Liver (tissue), 7 donors: ENCODE measurements at regions not wholly inside any gene's neighbourhood (a gene's known extent, or its start where the extent isn't known, plus 50 kb on each side); places are given as distances from the start of the nearest gene placed in this dataset.
"Not testable (repeated sequence)": the region's sequence is repeated elsewhere in the genome, so short reads cannot be mapped to it uniquely, and the experiment has no call there.

Source experiments
- DNase-seq: peaks from one replicate; pipeline ENCODE4 v3.0.0-alpha.2; 2017; ENCODE audit warnings: low spot score
- H3K27ac ChIP-seq, 2 donors: one replicate each; pipeline ENCODE4 v1.7.0; 2013; ENCODE audit warnings: inconsistent platforms in 2 of 2, low read length in 2 of 2, control low read depth in 1 of 2, low read depth in 1 of 2, mild to moderate bottlenecking in 1 of 2
- H3K27me3 ChIP-seq, 4 donors: one replicate each; pipeline versions ENCODE4 v1.6.1 to v1.7.0; 2013; ENCODE audit warnings: low read length in 3 of 4, inconsistent platforms in 1 of 4, mild to moderate bottlenecking in 1 of 4, moderate library complexity in 1 of 4; ENCODE audit not compliant: control insufficient read depth in 4 of 4, insufficient read depth in 4 of 4
- H3K36me3 ChIP-seq, 4 donors: one replicate each; pipeline versions ENCODE4 v1.6.1 to v1.7.0; 2013; ENCODE audit warnings: low read length in 3 of 4, mild to moderate bottlenecking in 3 of 4, low read depth in 1 of 4, moderate library complexity in 1 of 4; ENCODE audit not compliant: control insufficient read depth in 4 of 4, insufficient read depth in 3 of 4
- H3K4me1 ChIP-seq, 4 donors: one replicate each; pipeline versions ENCODE4 v1.6.1 to v1.7.0; 2013; ENCODE audit warnings: low read length in 3 of 4, mild to moderate bottlenecking in 3 of 4, moderate library complexity in 1 of 4; ENCODE audit not compliant: control insufficient read depth in 4 of 4, insufficient read depth in 4 of 4
- H3K4me3 ChIP-seq, 3 donors: one replicate each; pipeline versions ENCODE4 v1.6.1 to v1.7.0; 2013; ENCODE audit warnings: low read length in 3 of 3, control low read depth in 1 of 3, low read depth in 1 of 3, mild to moderate bottlenecking in 1 of 3
- H3K9ac ChIP-seq, 2 donors: one replicate each; pipeline ENCODE4 v1.7.0; 2013; ENCODE audit warnings: low read length in 2 of 2, mild to moderate bottlenecking in 2 of 2, moderate library complexity in 2 of 2, control low read depth in 1 of 2, low read depth in 1 of 2
- H3K9me3 ChIP-seq, 4 donors: one replicate each; pipeline versions ENCODE4 v1.6.1 to v1.7.0; 2013; ENCODE audit warnings: low read length in 3 of 4; ENCODE audit not compliant: control insufficient read depth in 4 of 4
- EGR1 ChIP-seq, 2 donors: IDR thresholded peaks; 2 replicates each; pipeline ENCODE4 v1.6.1; 2016 to 2018; ENCODE audit warnings: antibody characterized with exemption in 2 of 2, low read depth in 2 of 2
- FOXA2 ChIP-seq: IDR thresholded peaks from 2 replicates; pipeline ENCODE4 v1.6.1; 2016; ENCODE audit warnings: antibody characterized with exemption
- GABPA ChIP-seq, 2 donors: IDR thresholded peaks in 1 of 2; conservative IDR thresholded peaks in 1 of 2; 2 replicates each; pipeline ENCODE4 v1.6.1; 2016; ENCODE audit warnings: antibody characterized with exemption in 2 of 2, mild to moderate bottlenecking in 1 of 2, moderate library complexity in 1 of 2
- HNF4A ChIP-seq, 2 donors: conservative IDR thresholded peaks; 2 replicates each; pipeline ENCODE4 v1.6.1; 2016; ENCODE audit warnings: antibody characterized with exemption in 2 of 2, mild to moderate bottlenecking in 2 of 2
- HNF4G ChIP-seq: IDR thresholded peaks from 2 replicates; pipeline ENCODE4 v1.6.1; 2016; ENCODE audit warnings: antibody characterized with exemption
- JUND ChIP-seq, 2 donors: IDR thresholded peaks; 2 replicates each; pipeline ENCODE4 v1.6.1; 2016; ENCODE audit warnings: antibody characterized with exemption in 2 of 2
- NR2F2 ChIP-seq: IDR thresholded peaks from 2 replicates; pipeline ENCODE4 v1.6.1; 2016; ENCODE audit warnings: antibody characterized with exemption
- REST ChIP-seq: IDR thresholded peaks from 2 replicates; pipeline ENCODE4 v1.6.1; 2016; ENCODE audit warnings: antibody characterized with exemption, mild to moderate bottlenecking
- RXRA ChIP-seq, 2 donors: IDR thresholded peaks; 2 replicates each; pipeline ENCODE4 v1.6.1; 2017 to 2018; ENCODE audit warnings: antibody characterized with exemption in 2 of 2, mild to moderate bottlenecking in 1 of 2
- YY1 ChIP-seq: IDR thresholded peaks from 2 replicates; pipeline ENCODE4 v1.6.1; 2016; ENCODE audit warnings: antibody characterized with exemption, mild to moderate bottlenecking
- WGBS: extraction: QIAGEN DNeasy Blood & Tissue Kit; methylation state at CpG from one replicate; pipeline ENCODE4 v1.1.7; 2013; 5-methylcytosine and 5-hydroxymethylcytosine counted together
- TF ChIP-seq, protein P1 (sequence below): IDR thresholded peaks from 2 replicates; pipeline ENCODE4 v1.6.1; 2016; ENCODE audit warnings: antibody characterized with exemption
- TF ChIP-seq, protein P2 (sequence below): IDR thresholded peaks from 2 replicates; pipeline ENCODE4 v1.6.1; 2016; ENCODE audit warnings: antibody characterized with exemption
- TF ChIP-seq, protein P3 (sequence below): IDR thresholded peaks from 2 replicates; pipeline ENCODE4 v1.6.1; 2016; ENCODE audit warnings: antibody characterized with exemption
- donor health status: healthy.
- donor health status: healthy.
- donor health status: healthy.
- donor health status: healthy.

- WGBS: 87% methylated on average over 6 of the region's 6 CpGs
Observed at GRCh38 chr14:89688507-89689211, 265.9 kb downstream of the EFCAB11 start.

GRCh38 chr14:89687129-89687528 is 267.4 kb downstream of the EFCAB11 start:
- not testable (repeated sequence) for H3K4me3 ChIP-seq, H3K27me3 ChIP-seq, H3K36me3 ChIP-seq, DNase-seq, H3K9me3 ChIP-seq, H3K9ac ChIP-seq, H3K4me1 ChIP-seq, H3K27ac ChIP-seq
- WGBS: 59% methylated on average over 3 of the region's 3 CpGs

More at GRCh38 chr14:89688507-89689211, 265.9 kb downstream of the EFCAB11 start:
- TF ChIP-seq YY1: no peak
- TF ChIP-seq HNF4A (conservative IDR thresholded peaks at IDR 0.05): no peak
- TF ChIP-seq EGR1 (IDR thresholded peaks at IDR 0.05; ENCODE audit: low read depth in 2 of 2): no peak
- TF ChIP-seq, protein P1, sequence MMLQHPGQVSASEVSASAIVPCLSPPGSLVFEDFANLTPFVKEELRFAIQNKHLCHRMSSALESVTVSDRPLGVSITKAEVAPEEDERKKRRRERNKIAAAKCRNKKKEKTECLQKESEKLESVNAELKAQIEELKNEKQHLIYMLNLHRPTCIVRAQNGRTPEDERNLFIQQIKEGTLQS: no peak
- no peak for TF ChIP-seq GABPA (IDR thresholded peaks at IDR 0.05 in 1 of 2, conservative IDR thresholded peaks at IDR 0.05 in 1 of 2)
- TF ChIP-seq, protein P2, sequence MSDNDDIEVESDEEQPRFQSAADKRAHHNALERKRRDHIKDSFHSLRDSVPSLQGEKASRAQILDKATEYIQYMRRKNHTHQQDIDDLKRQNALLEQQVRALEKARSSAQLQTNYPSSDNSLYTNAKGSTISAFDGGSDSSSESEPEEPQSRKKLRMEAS: no peak
- TF ChIP-seq, protein P3, sequence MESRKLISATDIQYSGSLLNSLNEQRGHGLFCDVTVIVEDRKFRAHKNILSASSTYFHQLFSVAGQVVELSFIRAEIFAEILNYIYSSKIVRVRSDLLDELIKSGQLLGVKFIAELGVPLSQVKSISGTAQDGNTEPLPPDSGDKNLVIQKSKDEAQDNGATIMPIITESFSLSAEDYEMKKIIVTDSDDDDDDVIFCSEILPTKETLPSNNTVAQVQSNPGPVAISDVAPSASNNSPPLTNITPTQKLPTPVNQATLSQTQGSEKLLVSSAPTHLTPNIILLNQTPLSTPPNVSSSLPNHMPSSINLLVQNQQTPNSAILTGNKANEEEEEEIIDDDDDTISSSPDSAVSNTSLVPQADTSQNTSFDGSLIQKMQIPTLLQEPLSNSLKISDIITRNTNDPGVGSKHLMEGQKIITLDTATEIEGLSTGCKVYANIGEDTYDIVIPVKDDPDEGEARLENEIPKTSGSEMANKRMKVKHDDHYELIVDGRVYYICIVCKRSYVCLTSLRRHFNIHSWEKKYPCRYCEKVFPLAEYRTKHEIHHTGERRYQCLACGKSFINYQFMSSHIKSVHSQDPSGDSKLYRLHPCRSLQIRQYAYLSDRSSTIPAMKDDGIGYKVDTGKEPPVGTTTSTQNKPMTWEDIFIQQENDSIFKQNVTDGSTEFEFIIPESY: no peak
- TF ChIP-seq RXRA (IDR thresholded peaks at IDR 0.05): no peak
- TF ChIP-seq NR2F2: no peak
- no peak for TF ChIP-seq JUND (IDR thresholded peaks at IDR 0.05)
- TF ChIP-seq HNF4G: no peak
- no peak for TF ChIP-seq FOXA2
- no peak for TF ChIP-seq REST
- no peak for DNase-seq
- H3K9ac ChIP-seq: no peak overlapping the region
- no peaks in the 10 kb centered on the region for H3K36me3 ChIP-seq
- H3K4me3 ChIP-seq: no peak overlapping the region
- H3K27ac ChIP-seq: no peak overlapping the region
- peaks cover 0 to 4% (median 0%) of the 10 kb centered on the region in 4 donors for H3K4me1 ChIP-seq
- no peaks in the 10 kb centered on the region for H3K9me3 ChIP-seq
- H3K27me3 ChIP-seq: no peaks in the 10 kb centered on the region
